ENCODE measurements at regions not wholly inside any gene's neighbourhood (a gene's known extent, or its start where the extent isn't known, plus 50 kb on each side); places are given as distances from the start of the nearest gene placed in this dataset.

GRCh38 chr3:117696851-117697407 is 987.4 kb downstream of the TUSC7 start:
- no TSS peak for BruUV-seq (replicated peaks)
- no peaks in the 10 kb centered on the region for H3K4me1 ChIP-seq
- no peak overlapping the region for H3K27ac Mint-ChIP-seq (ENCODE audit: unreplicated experiment)
- ChIA-PET CTCF (no interaction called here), POLR2A (no interaction called here)
- peaks cover 16% of the 10 kb centered on the region for H3K27me3 Mint-ChIP-seq (ENCODE audit: insufficient read depth, unreplicated experiment)
- no peaks in the 10 kb centered on the region for H3K27me3 ChIP-seq (replicated peaks; ENCODE audit: control insufficient read depth, insufficient read depth, low read length)
- no peak overlapping the region for H3K4me3 ChIP-seq (ENCODE audit: low read depth, low read length)
- H3K9me3 ChIP-seq, result no peaks in the 10 kb centered on the region
- H3K9me3 Mint-ChIP-seq (ENCODE audit: unreplicated experiment), result no peaks in the 10 kb centered on the region
- no peak for TF ChIP-seq CTCF (IDR thresholded peaks at IDR 0.05; ENCODE audit: insufficient read depth in 1 of 2, low read depth in 1 of 2, low read length in 1 of 2, severe bottlenecking in 1 of 2, unreplicated experiment in 1 of 2)
- no peak overlapping the region for H3K4me3 Mint-ChIP-seq (ENCODE audit: unreplicated experiment)
- no peaks in the 10 kb centered on the region for H3K36me3 Mint-ChIP-seq (ENCODE audit: insufficient read depth, unreplicated experiment)
- DNase-seq, result no peak
- intact Hi-C loops (cut with micrococcal nuclease; ENCODE audit: unreplicated experiment), result no loop called here
- H3K36me3 ChIP-seq (ENCODE audit: control insufficient read depth, insufficient read depth, low read length), result no peaks in the 10 kb centered on the region
- no peaks in the 10 kb centered on the region for H3K4me1 Mint-ChIP-seq (ENCODE audit: low read depth, unreplicated experiment)

GRCh38 chr3:117699058-117699457 is 989.5 kb downstream of the TUSC7 start:
- no peaks in the 10 kb centered on the region for H3K9me3 Mint-ChIP-seq (ENCODE audit: unreplicated experiment)
- H3K36me3 ChIP-seq (ENCODE audit: control insufficient read depth, insufficient read depth, low read length), result no peaks in the 10 kb centered on the region
- CTCF ChIA-PET, result no interaction called here
- no peak overlapping the region for H3K27ac Mint-ChIP-seq (ENCODE audit: unreplicated experiment)
- intact Hi-C loops (cut with micrococcal nuclease; ENCODE audit: unreplicated experiment), result no loop called here
- H3K27me3 ChIP-seq (replicated peaks; ENCODE audit: control insufficient read depth, insufficient read depth, low read length), result no peaks in the 10 kb centered on the region
- POLR2A ChIA-PET, result no interaction called here
- no peak overlapping the region for H3K4me3 Mint-ChIP-seq (ENCODE audit: unreplicated experiment)
- H3K36me3 Mint-ChIP-seq (ENCODE audit: insufficient read depth, unreplicated experiment), result no peaks in the 10 kb centered on the region
- peaks cover 21% of the 10 kb centered on the region for H3K27me3 Mint-ChIP-seq (ENCODE audit: insufficient read depth, unreplicated experiment)
- no peaks in the 10 kb centered on the region for H3K4me1 Mint-ChIP-seq (ENCODE audit: low read depth, unreplicated experiment)
- H3K4me1 ChIP-seq, result no peaks in the 10 kb centered on the region
- no peak overlapping the region for H3K4me3 ChIP-seq (ENCODE audit: low read depth, low read length)
- no peak for DNase-seq
- no peak for TF ChIP-seq CTCF (IDR thresholded peaks at IDR 0.05; ENCODE audit: insufficient read depth in 1 of 2, low read depth in 1 of 2, low read length in 1 of 2, severe bottlenecking in 1 of 2, unreplicated experiment in 1 of 2)
- BruUV-seq (replicated peaks), result no TSS peak
- H3K9me3 ChIP-seq, result no peaks in the 10 kb centered on the region

- Mint-ChIP-seq H3K4me1 (ENCODE audit: low read depth, unreplicated experiment) (no peaks in the 10 kb centered on the region), H3K4me3 (ENCODE audit: unreplicated experiment) (no peak overlapping the region), H3K27me3 (ENCODE audit: insufficient read depth, unreplicated experiment) (peaks cover 13% of the 10 kb centered on the region), H3K27ac (ENCODE audit: unreplicated experiment) (no peak overlapping the region), H3K36me3 (ENCODE audit: insufficient read depth, unreplicated experiment) (no peaks in the 10 kb centered on the region), H3K9me3 (ENCODE audit: unreplicated experiment) (no peaks in the 10 kb centered on the region)
- POLR2A ChIA-PET, result no interaction called here
- Histone ChIP-seq H3K36me3 (ENCODE audit: control insufficient read depth, insufficient read depth, low read length) (no peaks in the 10 kb centered on the region), H3K4me1 (no peaks in the 10 kb centered on the region), H3K27me3 (replicated peaks; ENCODE audit: control insufficient read depth, insufficient read depth, low read length) (no peaks in the 10 kb centered on the region), H3K4me3 (ENCODE audit: low read depth, low read length) (no peak overlapping the region), H3K9me3 (no peaks in the 10 kb centered on the region)
- no TSS peak for BruUV-seq (replicated peaks)
- intact Hi-C loops (cut with micrococcal nuclease; ENCODE audit: unreplicated experiment), result no loop called here
- CTCF ChIA-PET, result no interaction called here
- no peak for TF ChIP-seq CTCF (IDR thresholded peaks at IDR 0.05; ENCODE audit: insufficient read depth in 1 of 2, low read depth in 1 of 2, low read length in 1 of 2, severe bottlenecking in 1 of 2, unreplicated experiment in 1 of 2)
- no peak for DNase-seq
These were observed 991.2 kb downstream of the TUSC7 start for GRCh38 chr3:117700573-117701360.
